ENCODE measurements at regions not wholly inside any gene's neighbourhood (a gene's known extent, or its start where the extent isn't known, plus 50 kb on each side); places are given as distances from the start of the nearest gene placed in this dataset.

- POLR2A ChIA-PET: no interaction called here
- no peak overlapping the region for H3K4me3 ChIP-seq (ENCODE audit: low read depth, low read length, poor library complexity, severe bottlenecking)
- no peak overlapping the region for H3K4me2 ChIP-seq (ENCODE audit: low read length)
- TF ChIP-seq CTCF (conservative IDR thresholded peaks at IDR 0.05; ENCODE audit: low read length) (no peak), EZH2phosphoT487 (IDR thresholded peaks at IDR 0.05; ENCODE audit: borderline replicate concordance, low read depth, low read length) (no peak)
- CTCF ChIA-PET (ENCODE audit: unreplicated experiment): no interaction called here
- no peaks in the 10 kb centered on the region for H3K79me2 ChIP-seq (ENCODE audit: insufficient read depth, low read depth, low read length)
- no peak for DNase-seq (ENCODE audit: low spot score)
- H3K36me3 ChIP-seq (ENCODE audit: insufficient read depth, low read length): no peaks in the 10 kb centered on the region
- H4K20me1 ChIP-seq (ENCODE audit: insufficient read depth, low read length): no peaks in the 10 kb centered on the region
- H2AFZ ChIP-seq (ENCODE audit: low read length): no peak overlapping the region
- intact Hi-C loops (cut with micrococcal nuclease; ENCODE audit: unreplicated experiment): no loop called here
- H3K27ac ChIP-seq (ENCODE audit: low read depth, low read length, poor library complexity, severe bottlenecking): no peak overlapping the region
- no TSS peak for BruUV-seq (replicated peaks)
- H3K9me2 ChIP-seq (ENCODE audit: insufficient read depth, low read length): no peaks in the 10 kb centered on the region
- H3K4me1 ChIP-seq (ENCODE audit: insufficient read depth, low read length, poor library complexity, severe bottlenecking): no peaks in the 10 kb centered on the region
- H3K9me3 ChIP-seq (ENCODE audit: low read length): no peaks in the 10 kb centered on the region
Observed at GRCh38 chr13:73623281-73623680, 510.9 kb downstream of the KLF12 start.

- Histone ChIP-seq H3K79me2 (ENCODE audit: insufficient read depth, low read depth, low read length) (no peaks in the 10 kb centered on the region), H3K9me3 (ENCODE audit: low read length) (no peaks in the 10 kb centered on the region), H2AFZ (ENCODE audit: low read length) (no peak overlapping the region), H3K27ac (ENCODE audit: low read depth, low read length, poor library complexity, severe bottlenecking) (no peak overlapping the region), H3K4me1 (ENCODE audit: insufficient read depth, low read length, poor library complexity, severe bottlenecking) (no peaks in the 10 kb centered on the region), H3K4me3 (ENCODE audit: low read depth, low read length, poor library complexity, severe bottlenecking) (no peak overlapping the region), H3K4me2 (ENCODE audit: low read length) (no peak overlapping the region), H4K20me1 (ENCODE audit: insufficient read depth, low read length) (no peaks in the 10 kb centered on the region), H3K9me2 (ENCODE audit: insufficient read depth, low read length) (no peaks in the 10 kb centered on the region), H3K36me3 (ENCODE audit: insufficient read depth, low read length) (no peaks in the 10 kb centered on the region)
- TF ChIP-seq CTCF (conservative IDR thresholded peaks at IDR 0.05; ENCODE audit: low read length) (no peak), EZH2phosphoT487 (IDR thresholded peaks at IDR 0.05; ENCODE audit: borderline replicate concordance, low read depth, low read length) (no peak)
- BruUV-seq (replicated peaks): no TSS peak
- no peak for DNase-seq (ENCODE audit: low spot score)
- ChIA-PET POLR2A (interaction anchor here (0.6 to 0.8 kb wide), 2 partner anchors 9 to 43 kb away, joined by 3 to 4 read pairs; no protein-coding TSS in a partner anchor), CTCF (ENCODE audit: unreplicated experiment) (no interaction called here)
- intact Hi-C loops (cut with micrococcal nuclease; ENCODE audit: unreplicated experiment): no loop called here
Observed at GRCh38 chr13:73622381-73622780, 511.8 kb downstream of the KLF12 start.

GRCh38 chr13:73618275-73618865 is 515.8 kb downstream of the KLF12 start:
- CTCF ChIA-PET (ENCODE audit: unreplicated experiment): no interaction called here
- no peak overlapping the region for H2AFZ ChIP-seq (ENCODE audit: low read length)
- no peaks in the 10 kb centered on the region for H4K20me1 ChIP-seq (ENCODE audit: insufficient read depth, low read length)
- H3K4me3 ChIP-seq (ENCODE audit: low read depth, low read length, poor library complexity, severe bottlenecking): no peak overlapping the region
- intact Hi-C loops (cut with micrococcal nuclease; ENCODE audit: unreplicated experiment): no loop called here
- no peak for DNase-seq (ENCODE audit: low spot score)
- H3K4me1 ChIP-seq (ENCODE audit: insufficient read depth, low read length, poor library complexity, severe bottlenecking): no peaks in the 10 kb centered on the region
- no peaks in the 10 kb centered on the region for H3K36me3 ChIP-seq (ENCODE audit: insufficient read depth, low read length)
- no peaks in the 10 kb centered on the region for H3K79me2 ChIP-seq (ENCODE audit: insufficient read depth, low read depth, low read length)
- POLR2A ChIA-PET: no interaction called here
- no peaks in the 10 kb centered on the region for H3K9me2 ChIP-seq (ENCODE audit: insufficient read depth, low read length)
- BruUV-seq (replicated peaks): no TSS peak
- TF ChIP-seq CTCF (conservative IDR thresholded peaks at IDR 0.05; ENCODE audit: low read length) (no peak), EZH2phosphoT487 (IDR thresholded peaks at IDR 0.05; ENCODE audit: borderline replicate concordance, low read depth, low read length) (no peak)
- H3K27ac ChIP-seq (ENCODE audit: low read depth, low read length, poor library complexity, severe bottlenecking): no peak overlapping the region
- H3K9me3 ChIP-seq (ENCODE audit: low read length): no peaks in the 10 kb centered on the region
- no peak overlapping the region for H3K4me2 ChIP-seq (ENCODE audit: low read length)
